Natural killer cell (primary cell): ENCODE measurements at regions not wholly inside any gene's neighbourhood (a gene's known extent, or its start where the extent isn't known, plus 50 kb on each side); places are given as distances from the start of the nearest gene placed in this dataset.

Experiments
- ATAC-seq, 3 donors: fragments of 150-1000 bp in 2 of 3; fragments of 200-7000 bp in 1 of 3; cut with Tn5 transposase; 1 replicate in 1 of 3; 2 replicates in 2 of 3; pipeline ENCODE4 v1.10.0; 2021; ENCODE audit warnings: mild to moderate bottlenecking in 2 of 3, moderate library complexity in 2 of 3
- DNase-seq, 2 donors: peaks; one replicate each; pipeline versions ENCODE4 v3.0.0 to v3.0.0-alpha.2; 2013 to 2021; ENCODE audit warnings: mixed read lengths in 1 of 2
- H3K27ac ChIP-seq: one replicate; pipeline ENCODE4 v1.5.1; 2013; ENCODE audit warnings: mild to moderate bottlenecking, low read length
- H3K27me3 ChIP-seq: one replicate; pipeline ENCODE4 v1.6.1; 2013; ENCODE audit warnings: low read length; ENCODE audit not compliant: control insufficient read depth, insufficient read depth
- H3K36me3 ChIP-seq: one replicate; pipeline ENCODE4 v1.6.1; 2013; ENCODE audit warnings: low read length; ENCODE audit not compliant: control insufficient read depth, insufficient read depth
- H3K4me1 ChIP-seq: one replicate; pipeline ENCODE4 v1.6.1; 2013; ENCODE audit warnings: low read length; ENCODE audit not compliant: control insufficient read depth, insufficient read depth
- H3K4me3 ChIP-seq: one replicate; pipeline ENCODE4 v1.5.1; 2013; ENCODE audit warnings: low read length
- H3K9me3 ChIP-seq: one replicate; pipeline ENCODE4 v1.6.1; 2013; ENCODE audit warnings: low read length; ENCODE audit not compliant: control insufficient read depth, insufficient read depth
- H3K27ac Mint-ChIP-seq, 2 donors: one replicate each; pipeline ENCODE4 v1.8.0; 2022; ENCODE audit warnings: mild to moderate bottlenecking in 2 of 2, mixed read lengths in 2 of 2, moderate library complexity in 1 of 2
- H3K27me3 Mint-ChIP-seq, 2 donors: one replicate each; pipeline ENCODE4 v1.8.0; 2022; ENCODE audit warnings: low read depth in 2 of 2, mixed read lengths in 2 of 2
- H3K36me3 Mint-ChIP-seq: one replicate; pipeline ENCODE4 v1.8.0; 2022; ENCODE audit warnings: mixed read lengths
- H3K4me1 Mint-ChIP-seq, 2 donors: one replicate each; pipeline ENCODE4 v1.8.0; 2022; ENCODE audit warnings: mixed read lengths in 2 of 2
- H3K4me3 Mint-ChIP-seq: one replicate; pipeline ENCODE4 v1.8.0; 2022; ENCODE audit warnings: mild to moderate bottlenecking, moderate library complexity, mixed read lengths
- H3K9me3 Mint-ChIP-seq, 2 donors: one replicate each; pipeline ENCODE4 v1.8.0; 2022; ENCODE audit warnings: mixed read lengths in 2 of 2
- WGBS: methylation state at CpG from one replicate; pipeline ENCODE4 v1.1.7; 2013; ENCODE audit warnings: missing lambda C conversion rate; ENCODE audit not compliant: insufficient coverage; 5-methylcytosine and 5-hydroxymethylcytosine counted together
- intact Hi-C: fragments of 100-400 bp; cut with micrococcal nuclease; formaldehyde crosslinking; loops from one replicate; pipeline ENCODE4 v1.14.2; 2022
- TF ChIP-seq, protein P1 (sequence below): fragments of 200-600 bp; IDR thresholded peaks from one replicate; pipeline ENCODE4 v1.8.0; 2022; ENCODE audit warnings: antibody characterized with exemption

DNA sequence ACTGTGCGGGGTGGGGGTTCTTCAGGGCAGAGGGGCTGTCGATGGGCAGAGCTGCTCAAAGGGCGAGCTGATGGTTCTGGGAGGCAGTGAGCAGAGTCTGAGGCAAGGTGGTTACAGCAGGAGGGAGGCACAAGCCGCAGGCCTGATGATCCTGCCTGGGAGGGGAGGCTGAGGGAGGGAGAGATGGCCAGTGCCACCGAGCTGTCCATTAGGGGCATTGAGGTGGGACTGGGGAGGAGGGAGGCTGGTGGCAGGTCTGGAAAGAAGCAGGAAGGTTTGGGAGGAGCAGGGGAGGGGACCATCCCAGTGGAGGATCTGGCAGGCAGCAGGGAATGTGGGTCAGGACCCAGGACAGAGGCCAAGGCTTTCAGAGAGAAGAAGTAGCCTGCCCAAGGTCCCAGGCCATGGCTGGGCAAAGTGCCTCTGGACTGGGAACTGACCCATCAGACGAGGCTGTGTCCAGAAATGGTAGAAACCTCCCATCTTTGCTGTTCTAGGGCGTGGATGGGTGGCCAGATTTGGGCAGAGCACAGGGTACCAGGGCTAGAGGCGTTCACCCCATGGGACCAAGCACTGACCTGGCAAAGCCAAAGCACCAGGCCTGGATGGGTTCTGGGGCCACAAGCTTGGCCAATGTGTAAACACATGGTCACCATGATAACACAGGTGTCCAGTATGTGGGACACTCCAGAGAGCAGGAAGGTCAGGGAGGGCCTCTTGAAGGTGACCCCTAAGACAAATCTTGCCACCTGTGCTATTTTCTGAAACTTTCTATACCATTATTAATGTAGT, 55.5 kb downstream of the INHBB start:
- Mint-ChIP-seq H3K27ac (no peak overlapping the region), H3K9me3 (no peaks in the 10 kb centered on the region), H3K4me3 (no peak overlapping the region), H3K36me3 (no peaks in the 10 kb centered on the region), H3K4me1 (no peaks in the 10 kb centered on the region), H3K27me3 (peaks cover 2 to 4% of the 10 kb centered on the region in 2 donors)
- no peaks in the 10 kb centered on the region for H3K36me3 ChIP-seq
- no peak for DNase-seq
- TF ChIP-seq, protein P1, sequence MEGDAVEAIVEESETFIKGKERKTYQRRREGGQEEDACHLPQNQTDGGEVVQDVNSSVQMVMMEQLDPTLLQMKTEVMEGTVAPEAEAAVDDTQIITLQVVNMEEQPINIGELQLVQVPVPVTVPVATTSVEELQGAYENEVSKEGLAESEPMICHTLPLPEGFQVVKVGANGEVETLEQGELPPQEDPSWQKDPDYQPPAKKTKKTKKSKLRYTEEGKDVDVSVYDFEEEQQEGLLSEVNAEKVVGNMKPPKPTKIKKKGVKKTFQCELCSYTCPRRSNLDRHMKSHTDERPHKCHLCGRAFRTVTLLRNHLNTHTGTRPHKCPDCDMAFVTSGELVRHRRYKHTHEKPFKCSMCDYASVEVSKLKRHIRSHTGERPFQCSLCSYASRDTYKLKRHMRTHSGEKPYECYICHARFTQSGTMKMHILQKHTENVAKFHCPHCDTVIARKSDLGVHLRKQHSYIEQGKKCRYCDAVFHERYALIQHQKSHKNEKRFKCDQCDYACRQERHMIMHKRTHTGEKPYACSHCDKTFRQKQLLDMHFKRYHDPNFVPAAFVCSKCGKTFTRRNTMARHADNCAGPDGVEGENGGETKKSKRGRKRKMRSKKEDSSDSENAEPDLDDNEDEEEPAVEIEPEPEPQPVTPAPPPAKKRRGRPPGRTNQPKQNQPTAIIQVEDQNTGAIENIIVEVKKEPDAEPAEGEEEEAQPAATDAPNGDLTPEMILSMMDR, result no peak
- no peak overlapping the region for H3K27ac ChIP-seq
- no peak overlapping the region for H3K4me3 ChIP-seq
- no peaks in the 10 kb centered on the region for H3K4me1 ChIP-seq
- intact Hi-C loops, result no loop called here
- H3K27me3 ChIP-seq, result no peaks in the 10 kb centered on the region
- H3K9me3 ChIP-seq, result no peaks in the 10 kb centered on the region
- no peak for ATAC-seq
- WGBS, result 74% methylated on average over 8 of the region's 8 CpGs

DNA sequence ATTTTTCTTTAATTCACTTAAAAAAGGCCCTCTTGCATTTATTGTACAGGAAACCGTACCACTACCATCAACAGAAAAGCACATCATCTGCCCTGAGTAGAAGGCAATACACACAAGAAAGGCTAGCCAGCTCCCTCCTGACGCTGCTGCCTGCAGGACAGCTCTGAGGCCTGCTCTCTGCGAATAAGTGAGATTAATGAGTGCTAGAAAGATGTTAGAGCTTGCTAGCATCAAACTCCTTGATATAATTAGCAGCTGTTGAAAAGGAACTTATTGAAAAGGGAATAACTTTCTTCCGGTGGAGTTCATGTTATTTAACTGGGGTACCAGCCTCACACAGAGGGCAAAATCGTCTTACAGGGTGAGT, 56.1 kb downstream of the INHBB start:
- DNase-seq, result no peak
- no peak overlapping the region for H3K4me3 Mint-ChIP-seq
- no peaks in the 10 kb centered on the region for H3K9me3 ChIP-seq
- H3K36me3 ChIP-seq, result no peaks in the 10 kb centered on the region
- no peak overlapping the region for H3K4me3 ChIP-seq
- TF ChIP-seq, protein P1, result no peak
- H3K36me3 Mint-ChIP-seq, result no peaks in the 10 kb centered on the region
- ATAC-seq, result no peak
- no peaks in the 10 kb centered on the region for H3K9me3 Mint-ChIP-seq
- intact Hi-C loops, result no loop called here
- peaks cover 6 to 7% of the 10 kb centered on the region in 2 donors for H3K27me3 Mint-ChIP-seq
- no peaks in the 10 kb centered on the region for H3K27me3 ChIP-seq
- H3K4me1 Mint-ChIP-seq, result no peaks in the 10 kb centered on the region
- H3K4me1 ChIP-seq, result no peaks in the 10 kb centered on the region
- no peak overlapping the region for H3K27ac ChIP-seq
- WGBS, result 83% methylated on average over 5 of the region's 5 CpGs
- H3K27ac Mint-ChIP-seq, result no peak overlapping the region

DNA sequence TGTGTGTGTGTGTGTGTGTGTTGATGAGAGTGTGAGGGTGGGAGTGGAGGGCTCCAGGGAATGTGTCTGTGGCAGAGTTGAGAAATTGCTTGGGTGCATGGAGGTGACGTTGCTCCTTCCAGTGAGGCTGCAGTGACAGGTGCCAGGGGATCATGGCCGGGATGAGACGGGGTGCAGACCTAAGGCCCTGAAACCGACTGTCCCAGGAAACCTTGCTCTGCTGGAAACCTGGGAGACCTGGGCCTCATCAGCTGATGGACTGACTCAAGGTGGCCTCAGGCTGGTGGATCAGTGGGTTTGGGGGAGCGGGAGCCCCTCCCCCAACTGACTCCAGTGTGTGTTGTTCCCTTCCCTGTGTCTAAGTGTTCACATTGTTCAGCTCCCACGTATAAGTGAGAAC, 56.6 kb downstream of the INHBB start:
- no peaks in the 10 kb centered on the region for H3K4me1 ChIP-seq
- Mint-ChIP-seq H3K4me1 (no peaks in the 10 kb centered on the region), H3K4me3 (no peak overlapping the region), H3K27ac (no peak overlapping the region), H3K9me3 (no peaks in the 10 kb centered on the region), H3K36me3 (no peaks in the 10 kb centered on the region), H3K27me3 (peaks cover 6 to 11% of the 10 kb centered on the region in 2 donors)
- no peaks in the 10 kb centered on the region for H3K9me3 ChIP-seq
- H3K36me3 ChIP-seq, result no peaks in the 10 kb centered on the region
- no peak overlapping the region for H3K27ac ChIP-seq
- WGBS, result 93% methylated on average over 6 of the region's 6 CpGs
- ATAC-seq, result no peak
- no peak overlapping the region for H3K4me3 ChIP-seq
- TF ChIP-seq, protein P1, result no peak
- intact Hi-C loops, result no loop called here
- no peaks in the 10 kb centered on the region for H3K27me3 ChIP-seq
- DNase-seq, result no peak

DNA sequence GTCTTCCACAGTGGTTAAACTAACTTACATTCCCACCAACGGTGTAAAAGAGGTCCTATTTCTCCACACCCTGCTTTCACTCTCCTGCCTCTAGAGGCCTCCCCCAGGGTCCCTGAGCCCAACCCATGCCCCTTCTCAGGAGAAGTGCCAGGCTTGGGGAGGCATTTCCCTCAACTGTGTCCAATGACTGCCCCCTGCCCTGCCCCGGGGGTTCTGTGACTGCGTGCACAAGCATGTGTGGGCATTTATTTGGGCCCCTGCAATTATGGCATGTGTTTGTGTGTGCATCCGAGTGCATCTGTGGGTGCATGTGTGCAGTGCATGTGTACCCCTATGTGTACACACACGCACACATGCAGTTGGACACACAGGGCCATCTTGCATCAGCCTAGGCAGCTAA, 57.3 kb downstream of the INHBB start:
- WGBS, result 89% methylated on average over 5 of the region's 5 CpGs
- Mint-ChIP-seq H3K27me3 (peaks cover 6 to 11% of the 10 kb centered on the region in 2 donors), H3K4me1 (no peaks in the 10 kb centered on the region), H3K4me3 (no peak overlapping the region), H3K9me3 (peaks cover 0 to 2% of the 10 kb centered on the region in 2 donors), H3K27ac (no peak overlapping the region), H3K36me3 (no peaks in the 10 kb centered on the region)
- TF ChIP-seq, protein P1, result no peak
- Histone ChIP-seq H3K9me3 (no peaks in the 10 kb centered on the region), H3K27me3 (no peaks in the 10 kb centered on the region), H3K27ac (no peak overlapping the region), H3K36me3 (no peaks in the 10 kb centered on the region), H3K4me3 (no peak overlapping the region), H3K4me1 (no peaks in the 10 kb centered on the region)
- no peak for ATAC-seq
- DNase-seq, result no peak
- intact Hi-C loops, result no loop called here
